Fibroblast of the aortic adventitia (primary cell): ENCODE measurements at regions not wholly inside any gene's neighbourhood (a gene's known extent, or its start where the extent isn't known, plus 50 kb on each side); places are given as distances from the start of the nearest gene placed in this dataset.
"Not testable (repeated sequence)": the region's sequence is repeated elsewhere in the genome, so short reads cannot be mapped to it uniquely, and the experiment has no call there.

Experiments
- DNase-seq: peaks from one replicate; pipeline ENCODE4 v3.0.0-alpha.2; 2010; ENCODE audit warnings: low read depth
- H3K4me3 ChIP-seq: 2 replicates; pipeline ENCODE4 v1.5.1; 2011; ENCODE audit warnings: low read depth, mild to moderate bottlenecking, control low read depth, low read length, moderate library complexity
- CTCF ChIP-seq: IDR thresholded peaks from 2 replicates; pipeline ENCODE4 v1.5.1; 2011; ENCODE audit warnings: mild to moderate bottlenecking, low read length, control low read depth, inconsistent platforms; ENCODE audit not compliant: insufficient read depth

GRCh38 chr5:25552871-25553481, 908.2 kb upstream of the CDH10 start:
- H3K4me3 ChIP-seq, result no peak overlapping the region
- DNase-seq, result no peak
- no peak for TF ChIP-seq CTCF

DNA sequence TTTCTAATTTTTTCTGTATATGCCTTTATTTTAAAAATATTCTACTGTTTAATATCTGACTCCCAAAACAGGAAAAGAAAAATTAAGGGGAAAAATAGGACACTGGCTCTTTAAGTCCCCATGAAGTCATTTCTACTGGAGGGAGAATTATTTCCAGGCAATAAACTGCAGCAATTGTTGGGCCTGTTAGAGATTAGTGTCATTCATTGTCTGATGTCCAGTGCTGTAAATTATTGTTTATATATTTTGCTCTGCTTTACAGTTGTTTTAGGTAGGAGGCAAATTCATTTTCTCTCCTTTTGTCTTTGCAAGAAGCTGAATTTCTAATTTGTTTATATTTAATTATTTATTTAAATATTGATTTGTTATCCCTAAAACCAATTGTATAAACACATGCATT, 906.0 kb upstream of the CDH10 start:
- TF ChIP-seq CTCF, result no peak
- DNase-seq, result no peak
- H3K4me3 ChIP-seq, result no peak overlapping the region

DNA sequence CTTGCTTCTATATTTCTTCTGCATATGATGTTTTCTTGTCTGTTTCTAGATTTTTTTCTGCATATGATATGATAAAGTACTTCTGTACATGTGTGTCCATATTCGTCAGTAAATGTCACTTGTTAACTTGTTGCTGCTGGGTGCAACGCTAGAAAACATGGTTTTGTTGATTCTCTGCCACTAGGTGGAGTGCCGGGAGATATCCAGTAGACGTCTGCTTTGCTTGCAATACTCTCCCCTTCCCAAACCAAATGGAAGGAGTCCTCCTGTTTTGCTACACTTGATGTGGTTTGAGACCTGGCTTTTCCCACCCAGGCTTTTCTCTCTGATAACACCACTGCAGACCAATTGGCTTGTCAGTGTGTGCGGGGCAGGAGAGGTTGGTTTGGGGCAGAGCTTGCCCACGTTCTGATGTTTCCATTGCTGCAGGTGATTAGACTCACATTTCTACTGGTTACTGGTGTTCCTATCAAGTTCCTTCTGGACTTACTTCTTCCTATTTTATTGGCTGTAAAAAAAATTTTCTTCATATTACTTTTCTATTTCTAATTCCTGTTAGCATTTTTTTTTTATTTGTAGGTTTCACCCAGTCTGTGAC, 900.0 kb upstream of the CDH10 start:
- DNase-seq, result no peak
- no peak overlapping the region for H3K4me3 ChIP-seq
- no peak for TF ChIP-seq CTCF

GRCh38 chr5:25540628-25541027, 895.9 kb upstream of the CDH10 start:
- no peak for DNase-seq
- H3K4me3 ChIP-seq, result no peak overlapping the region
- no peak for TF ChIP-seq CTCF

DNA sequence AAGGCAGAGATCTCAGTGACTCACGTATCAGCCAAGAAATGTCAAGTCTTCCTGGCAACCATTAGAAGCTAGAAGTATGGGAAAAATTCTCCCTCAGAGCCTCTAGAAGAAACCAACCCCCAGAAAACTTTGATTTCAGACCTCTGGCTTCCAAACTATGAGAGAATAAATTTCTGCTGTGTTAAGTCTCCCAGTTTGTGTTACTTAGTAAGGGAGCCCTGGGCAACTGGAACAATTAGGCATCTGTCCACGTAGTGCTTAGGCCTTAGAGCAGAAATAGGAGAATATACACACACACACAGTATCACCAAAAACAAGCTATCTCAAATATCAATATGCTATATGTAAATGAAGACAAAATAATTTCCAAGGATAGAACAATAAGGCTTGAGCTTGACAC, 894.8 kb upstream of the CDH10 start:
- no peak overlapping the region for H3K4me3 ChIP-seq
- TF ChIP-seq CTCF, result no peak
- no peak for DNase-seq

DNA sequence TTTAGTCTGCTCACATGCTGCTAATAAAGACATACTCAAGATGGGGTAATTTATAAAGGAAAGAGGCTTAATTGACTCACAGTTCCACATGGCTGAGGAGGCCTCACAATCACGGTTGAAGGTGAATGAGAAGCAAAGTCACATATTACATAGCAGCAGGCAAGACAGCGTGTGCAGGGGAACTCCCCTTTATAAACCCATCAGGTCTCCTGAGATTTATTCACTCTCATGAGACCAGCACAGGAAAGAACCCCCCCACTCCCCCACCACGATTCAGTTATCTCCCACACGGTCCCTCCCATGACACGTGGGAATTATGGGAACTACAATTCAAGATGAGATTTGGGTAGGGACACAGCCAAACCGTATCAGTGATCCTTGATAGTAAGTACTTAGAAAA, 891.7 kb upstream of the CDH10 start:
- not testable (repeated sequence) for H3K4me3 ChIP-seq, DNase-seq

GRCh38 chr5:25516141-25516540, 871.4 kb upstream of the CDH10 start:
- no peak for TF ChIP-seq CTCF
- DNase-seq, result no peak
- no peak overlapping the region for H3K4me3 ChIP-seq
